Stomach smooth muscle (tissue), 2 donors: ENCODE measurements at regions not wholly inside any gene's neighbourhood (a gene's known extent, or its start where the extent isn't known, plus 50 kb on each side); places are given as distances from the start of the nearest gene placed in this dataset.

Experiments
- H3K27ac ChIP-seq: one replicate; pipeline ENCODE4 v1.7.0; 2013; ENCODE audit warnings: mild to moderate bottlenecking, low read length, inconsistent platforms
- H3K27me3 ChIP-seq, 2 donors: one replicate each; pipeline ENCODE4 v1.7.0; 2013; ENCODE audit warnings: low read length in 2 of 2; ENCODE audit not compliant: insufficient read depth in 2 of 2, control insufficient read depth in 1 of 2
- H3K36me3 ChIP-seq, 2 donors: one replicate each; pipeline ENCODE4 v1.7.0; 2013; ENCODE audit warnings: low read length in 2 of 2; ENCODE audit not compliant: control insufficient read depth in 2 of 2, insufficient read depth in 2 of 2
- H3K4me1 ChIP-seq: one replicate; pipeline ENCODE4 v1.7.0; 2013; ENCODE audit warnings: low read length; ENCODE audit not compliant: control insufficient read depth, insufficient read depth
- H3K4me3 ChIP-seq, 2 donors: one replicate each; pipeline ENCODE4 v1.7.0; 2013; ENCODE audit warnings: low read length in 2 of 2
- H3K9ac ChIP-seq, 2 donors: one replicate each; pipeline ENCODE4 v1.7.0; 2013; ENCODE audit warnings: low read length in 2 of 2, mild to moderate bottlenecking in 1 of 2
- H3K9me3 ChIP-seq, 2 donors: one replicate each; pipeline ENCODE4 v1.7.0; 2013; ENCODE audit warnings: low read length in 2 of 2; ENCODE audit not compliant: control insufficient read depth in 2 of 2
- donor health status: healthy.
- donor health status: Pancreatic carcinoma.

DNA sequence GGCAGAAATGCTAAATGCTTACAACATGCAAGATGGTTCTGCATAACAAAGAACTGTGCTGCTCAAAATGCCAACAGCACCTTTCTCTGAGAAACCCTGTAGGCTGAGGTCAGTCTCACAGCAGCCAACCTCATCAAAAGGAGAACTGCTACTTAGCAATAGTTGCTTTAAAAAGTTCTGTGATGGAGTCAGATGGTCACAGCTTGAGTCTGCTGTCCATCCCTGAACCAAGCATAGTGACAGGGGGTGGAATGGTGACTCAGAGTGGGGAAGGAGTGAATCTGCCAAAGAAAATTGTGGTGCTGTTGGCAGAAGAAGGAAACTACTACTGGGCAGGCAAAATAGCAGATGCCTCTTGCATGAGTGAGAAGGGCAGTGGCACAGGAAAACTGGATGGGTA, 106.0 kb upstream of the FAM78B start:
- Histone ChIP-seq H3K27ac (no peak overlapping the region), H3K9ac (no peak overlapping the region), H3K4me1 (no peaks in the 10 kb centered on the region), H3K27me3 (no peaks in the 10 kb centered on the region), H3K36me3 (no peaks in the 10 kb centered on the region), H3K9me3 (peaks cover 6 to 9% of the 10 kb centered on the region in 2 donors), H3K4me3 (no peak overlapping the region)

DNA sequence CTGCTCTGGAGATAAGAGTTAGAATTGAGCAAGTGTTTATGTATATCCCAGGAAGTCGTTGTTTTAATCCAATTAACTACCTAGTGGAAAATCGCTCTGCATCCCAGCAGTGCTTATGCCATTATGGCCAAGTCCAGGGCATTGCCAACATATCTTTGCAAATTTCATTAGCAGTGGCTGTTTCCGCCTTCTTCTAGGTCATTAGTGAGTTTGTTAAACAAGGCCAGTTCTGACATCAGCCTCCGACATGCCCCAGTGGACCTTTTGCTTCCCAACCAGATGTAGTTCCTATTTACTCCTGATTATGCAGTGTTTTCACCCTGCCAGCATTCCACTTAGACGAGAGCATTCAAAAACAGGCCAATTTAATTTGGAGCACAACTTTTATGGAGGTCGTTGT, 106.8 kb upstream of the FAM78B start:
- no peak overlapping the region for H3K4me3 ChIP-seq
- H3K4me1 ChIP-seq = no peaks in the 10 kb centered on the region
- no peaks in the 10 kb centered on the region for H3K36me3 ChIP-seq
- no peak overlapping the region for H3K9ac ChIP-seq
- H3K27me3 ChIP-seq = no peaks in the 10 kb centered on the region
- H3K9me3 ChIP-seq = peaks cover 6 to 9% of the 10 kb centered on the region in 2 donors
- H3K27ac ChIP-seq = no peak overlapping the region

DNA sequence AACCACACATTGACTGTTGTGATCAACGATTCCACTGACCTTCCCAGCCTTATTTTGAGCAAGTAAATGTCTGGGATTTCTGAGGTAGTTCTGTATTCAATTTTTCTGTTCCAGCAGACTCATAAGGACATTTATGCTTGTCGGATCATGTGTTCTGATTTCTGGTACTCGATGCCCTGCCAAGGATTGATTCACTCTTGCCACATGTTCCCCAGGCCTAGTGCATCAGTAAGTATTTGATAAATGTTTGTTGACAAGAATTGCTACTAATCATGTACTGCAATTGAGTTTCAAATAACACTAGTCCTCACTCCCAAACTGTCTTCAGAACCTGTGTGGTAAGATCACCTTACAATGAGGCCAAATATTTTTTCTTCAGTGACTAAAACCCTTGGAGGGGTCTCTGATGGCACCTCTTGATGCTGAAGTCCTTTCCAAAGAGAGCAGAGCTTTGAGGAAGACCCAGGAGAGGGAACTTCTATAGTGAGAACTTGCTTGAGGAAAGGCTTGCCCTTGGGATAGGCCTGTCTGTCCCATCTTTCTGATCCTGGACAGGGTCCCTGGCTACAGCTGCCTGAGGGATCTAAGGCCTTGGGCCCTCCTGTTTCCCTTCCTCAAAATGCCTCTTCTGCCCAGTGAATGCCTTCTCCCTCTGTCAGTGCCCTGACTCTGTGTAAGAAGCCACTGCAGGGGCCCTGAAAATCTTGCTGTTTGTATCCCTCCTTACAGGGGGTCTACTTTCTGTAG, 115.8 kb upstream of the FAM78B start:
- Histone ChIP-seq H3K27me3 (peaks cover 0 to 2% of the 10 kb centered on the region in 2 donors), H3K9me3 (no peaks in the 10 kb centered on the region), H3K36me3 (no peaks in the 10 kb centered on the region), H3K4me3 (no peak overlapping the region), H3K4me1 (no peaks in the 10 kb centered on the region), H3K27ac (no peak overlapping the region), H3K9ac (no peak overlapping the region)

DNA sequence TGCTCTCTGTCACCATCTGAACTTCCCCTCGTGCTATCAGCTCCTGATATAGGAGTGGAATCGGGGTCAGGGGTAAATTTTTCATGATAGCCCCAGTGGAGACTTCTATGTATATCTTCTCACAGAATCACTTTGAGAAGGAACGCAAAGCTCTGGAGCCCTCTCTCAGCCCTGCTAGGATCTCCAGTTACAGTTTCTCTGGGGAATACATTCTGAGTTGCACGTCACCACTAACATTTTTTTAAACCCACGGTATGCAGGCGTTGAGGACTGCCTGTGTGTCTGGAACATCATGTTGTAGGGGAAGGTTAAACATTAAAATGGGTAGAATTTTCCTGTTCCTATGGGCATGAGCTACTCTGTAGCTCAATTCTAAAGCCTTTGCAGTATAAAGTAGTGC, 116.4 kb upstream of the FAM78B start:
- H3K27ac ChIP-seq = no peak overlapping the region
- H3K27me3 ChIP-seq = peaks cover 0 to 2% of the 10 kb centered on the region in 2 donors
- no peak overlapping the region for H3K9ac ChIP-seq
- no peaks in the 10 kb centered on the region for H3K36me3 ChIP-seq
- no peak overlapping the region for H3K4me3 ChIP-seq
- no peaks in the 10 kb centered on the region for H3K9me3 ChIP-seq
- H3K4me1 ChIP-seq = no peaks in the 10 kb centered on the region

DNA sequence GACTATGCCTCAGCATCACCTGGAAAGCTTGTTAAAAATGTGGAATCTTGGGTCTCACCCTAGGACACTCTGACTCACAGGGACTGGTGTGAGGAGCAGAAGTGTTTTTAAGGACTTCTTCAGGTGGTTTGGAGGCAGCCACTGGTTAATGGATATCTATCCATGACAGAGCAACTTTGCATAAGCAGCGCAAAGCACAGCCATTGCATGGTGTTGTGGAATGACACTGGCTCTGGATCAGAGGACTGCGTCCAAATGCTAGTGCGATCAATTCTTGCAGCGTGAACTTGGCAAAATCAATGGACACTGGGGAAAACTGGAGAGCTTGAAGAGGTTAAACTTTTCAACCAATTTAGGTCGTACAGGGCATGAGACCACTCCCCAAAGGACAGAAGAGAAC, 116.8 kb upstream of the FAM78B start:
- Histone ChIP-seq H3K27me3 (peaks cover 0 to 2% of the 10 kb centered on the region in 2 donors), H3K36me3 (no peaks in the 10 kb centered on the region), H3K9ac (no peak overlapping the region), H3K4me3 (no peak overlapping the region), H3K4me1 (no peaks in the 10 kb centered on the region), H3K27ac (no peak overlapping the region), H3K9me3 (no peaks in the 10 kb centered on the region)

DNA sequence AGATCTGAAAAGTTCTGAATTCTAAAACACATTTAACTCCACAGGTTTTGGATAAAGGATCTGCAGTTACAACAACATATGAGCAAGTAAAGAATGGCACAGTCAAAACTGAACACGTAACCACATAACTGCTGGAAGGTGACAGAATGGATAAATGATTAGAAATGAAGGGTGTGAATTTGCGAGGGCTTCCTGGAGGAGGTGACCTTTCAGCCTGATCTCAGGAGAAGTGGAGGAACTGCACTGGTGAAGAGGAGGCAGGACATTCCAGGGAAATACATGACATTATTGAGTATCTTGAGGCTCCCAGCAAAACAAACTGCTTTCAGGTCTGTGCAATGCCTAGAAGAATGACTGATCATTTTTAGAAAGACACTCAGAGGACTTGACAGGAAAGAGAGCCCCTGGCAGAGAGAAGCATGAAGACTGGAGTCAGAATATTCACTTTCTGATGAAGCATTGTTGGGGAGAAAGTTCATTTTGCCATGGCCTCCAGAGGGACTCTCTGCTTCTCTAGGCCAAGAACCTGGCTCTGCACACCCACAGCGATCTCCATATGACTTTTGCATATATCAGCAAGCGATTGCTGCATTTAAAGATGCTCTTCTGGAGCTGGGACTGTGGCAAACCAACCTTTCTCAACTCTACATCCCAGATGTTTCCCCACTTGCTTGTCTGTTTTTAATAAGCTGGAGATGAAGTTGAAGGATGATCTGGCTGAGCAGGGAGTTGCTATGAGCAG, 122.7 kb upstream of the FAM78B start:
- H3K9ac ChIP-seq = no peak overlapping the region
- no peaks in the 10 kb centered on the region for H3K4me1 ChIP-seq
- H3K36me3 ChIP-seq = no peaks in the 10 kb centered on the region
- no peak overlapping the region for H3K27ac ChIP-seq
- no peaks in the 10 kb centered on the region for H3K9me3 ChIP-seq
- H3K4me3 ChIP-seq = no peak overlapping the region
- H3K27me3 ChIP-seq = peaks cover 0 to 2% of the 10 kb centered on the region in 2 donors

DNA sequence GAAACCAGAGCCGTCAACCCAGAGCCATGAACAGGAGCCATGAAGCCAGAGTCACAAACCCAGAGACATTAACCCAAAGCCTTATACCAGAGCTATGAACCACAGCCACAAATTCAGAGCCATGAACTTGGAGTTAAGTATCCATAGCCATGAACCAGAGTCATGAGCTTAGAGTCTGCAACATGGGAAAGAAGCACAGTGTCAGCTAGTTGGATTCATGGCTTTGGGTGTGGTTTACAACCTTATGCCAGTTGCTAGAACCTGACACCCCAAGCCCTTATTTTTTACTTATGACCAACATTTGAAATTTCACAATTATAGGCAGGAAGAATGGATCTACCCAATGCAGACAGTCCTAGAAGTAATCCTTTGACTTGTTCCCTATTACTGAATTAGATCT, 128.9 kb upstream of the FAM78B start:
- no peaks in the 10 kb centered on the region for H3K9me3 ChIP-seq
- H3K27ac ChIP-seq = no peak overlapping the region
- no peak overlapping the region for H3K4me3 ChIP-seq
- H3K9ac ChIP-seq = no peak overlapping the region
- H3K4me1 ChIP-seq = no peaks in the 10 kb centered on the region
- H3K27me3 ChIP-seq = no peaks in the 10 kb centered on the region
- H3K36me3 ChIP-seq = no peaks in the 10 kb centered on the region

DNA sequence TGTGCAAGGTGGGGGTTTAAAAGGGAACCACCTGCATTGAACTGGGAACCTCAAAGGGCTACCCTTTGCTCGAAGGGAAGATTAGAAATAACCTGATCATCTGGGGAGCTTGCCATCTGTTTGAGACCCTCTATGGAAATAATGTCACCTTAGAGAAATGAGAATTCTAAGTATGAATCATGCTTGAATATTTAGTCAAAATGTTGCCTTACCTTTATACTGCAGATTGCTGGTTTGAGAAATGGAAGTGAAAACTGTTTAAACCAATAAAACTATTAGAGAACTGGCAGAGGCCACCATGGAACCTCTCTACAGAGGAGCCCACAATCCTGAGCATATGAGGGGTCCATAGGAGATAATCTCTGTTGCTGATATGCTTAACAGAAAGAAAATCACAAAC, 131.2 kb upstream of the FAM78B start:
- Histone ChIP-seq H3K27me3 (no peaks in the 10 kb centered on the region), H3K4me1 (no peaks in the 10 kb centered on the region), H3K9ac (no peak overlapping the region), H3K36me3 (no peaks in the 10 kb centered on the region), H3K27ac (no peak overlapping the region), H3K4me3 (no peak overlapping the region), H3K9me3 (no peaks in the 10 kb centered on the region)

DNA sequence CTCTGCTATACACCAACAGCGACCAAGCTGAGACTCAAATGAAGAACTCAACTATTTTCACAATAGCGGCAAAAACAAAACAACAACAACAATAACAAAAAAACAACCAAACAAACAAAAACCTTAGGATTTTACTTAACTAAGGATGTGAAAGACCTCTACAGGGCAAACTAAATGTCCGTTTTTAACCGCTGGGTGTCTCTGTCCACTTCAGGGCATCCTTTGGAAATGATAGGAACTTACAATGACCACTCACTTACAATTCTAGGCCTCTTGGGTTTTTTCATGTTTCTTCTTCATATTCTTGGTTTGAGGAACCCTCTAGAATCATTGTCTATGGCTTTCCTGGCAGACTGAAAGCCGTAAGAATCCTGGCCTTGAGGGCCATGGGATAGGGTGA, 134.0 kb upstream of the FAM78B start:
- Histone ChIP-seq H3K4me3 (no peak overlapping the region), H3K36me3 (no peaks in the 10 kb centered on the region), H3K27me3 (no peaks in the 10 kb centered on the region), H3K27ac (no peak overlapping the region), H3K9ac (no peak overlapping the region), H3K9me3 (no peaks in the 10 kb centered on the region), H3K4me1 (no peaks in the 10 kb centered on the region)

DNA sequence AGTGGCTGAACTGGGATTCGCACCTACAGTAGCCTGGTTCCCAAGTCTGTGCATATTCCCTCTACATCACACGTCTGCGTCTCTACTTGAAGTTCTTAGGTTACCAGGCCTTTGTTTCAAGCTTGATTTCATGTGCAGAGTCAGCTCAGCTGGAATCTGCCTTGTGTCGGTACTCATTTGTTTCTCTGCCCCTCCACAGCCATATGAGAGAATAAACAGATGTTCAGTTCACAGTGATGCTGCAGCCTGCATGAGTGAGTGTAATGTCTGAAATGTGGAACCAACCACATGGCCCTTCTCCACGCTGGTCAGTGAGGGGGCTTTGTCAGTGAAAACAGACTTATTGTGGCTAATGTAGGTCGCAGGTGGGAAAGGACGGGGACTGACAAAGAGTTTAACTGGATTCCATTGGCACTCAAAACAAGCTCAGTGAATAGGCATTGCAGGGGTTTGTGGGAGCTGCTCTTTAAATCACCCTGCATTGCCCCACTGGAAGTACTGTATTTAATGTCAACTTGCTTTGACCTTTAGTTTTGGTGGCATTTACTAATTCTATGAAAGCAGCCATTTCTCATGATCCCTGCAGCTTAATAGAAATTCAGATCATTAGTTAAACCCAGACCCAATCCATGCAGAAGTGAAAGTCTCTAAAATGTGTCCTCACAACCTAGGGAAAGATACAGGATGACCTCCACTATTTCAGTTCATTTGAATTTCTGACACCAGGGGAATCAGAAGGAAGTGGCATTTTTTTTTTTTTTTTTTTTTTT, 136.4 kb upstream of the FAM78B start:
- H3K27ac ChIP-seq = no peak overlapping the region
- no peaks in the 10 kb centered on the region for H3K4me1 ChIP-seq
- H3K36me3 ChIP-seq = no peaks in the 10 kb centered on the region

More for the DNA sequence above, 136.4 kb upstream of the FAM78B start:
- H3K9me3 ChIP-seq = no peaks in the 10 kb centered on the region
- no peaks in the 10 kb centered on the region for H3K27me3 ChIP-seq
- H3K4me3 ChIP-seq = no peak overlapping the region
- H3K9ac ChIP-seq = no peak overlapping the region
